Kidney (tissue), 13 donors: ENCODE measurements at regions not wholly inside any gene's neighbourhood (a gene's known extent, or its start where the extent isn't known, plus 50 kb on each side); places are given as distances from the start of the nearest gene placed in this dataset.

Source experiments
- DNase-seq, 5 donors: peaks; one replicate each; pipeline ENCODE4 v3.0.0-alpha.2; 2013 to 2020
- FAIRE-seq: peaks from 2 replicates; lab custom pipeline; 2012; peaks lifted over from hg19 to GRCh38; lab: Jason Lieb, UNC
- H3K27ac ChIP-seq, 2 donors: one replicate each; pipeline ENCODE4 v1.7.0; 2013; ENCODE audit warnings: low read depth in 2 of 2, low read length in 2 of 2, inconsistent platforms in 1 of 2
- H3K27me3 ChIP-seq: one replicate; pipeline ENCODE4 v1.7.1; 2013; ENCODE audit warnings: low read length, inconsistent platforms; ENCODE audit not compliant: control insufficient read depth, insufficient read depth
- H3K36me3 ChIP-seq, 3 donors: one replicate each; pipeline versions ENCODE4 v1.7.0 to v1.7.1; 2013; ENCODE audit warnings: low read length in 3 of 3, control low read depth in 1 of 3, inconsistent platforms in 1 of 3; ENCODE audit not compliant: insufficient read depth in 3 of 3, control insufficient read depth in 2 of 3
- H3K4me1 ChIP-seq, 3 donors: one replicate each; pipeline versions ENCODE4 v1.7.0 to v1.7.1; 2013; ENCODE audit warnings: low read length in 3 of 3, inconsistent platforms in 1 of 3, low read depth in 1 of 3; ENCODE audit not compliant: control insufficient read depth in 2 of 3, insufficient read depth in 2 of 3
- H3K4me3 ChIP-seq, 3 donors: one replicate each; pipeline versions ENCODE4 v1.7.0 to v1.8.1; 2013; ENCODE audit warnings: low read length in 3 of 3, control low read depth in 1 of 3, inconsistent platforms in 1 of 3
- H3K9ac ChIP-seq, 3 donors: one replicate each; pipeline versions ENCODE4 v1.7.0 to v1.7.1; 2013; ENCODE audit warnings: low read length in 3 of 3, control low read depth in 1 of 3, inconsistent platforms in 1 of 3
- H3K9me3 ChIP-seq, 3 donors: one replicate each; pipeline versions ENCODE4 v1.7.0 to v1.7.1; 2013; ENCODE audit warnings: low read length in 3 of 3, control low read depth in 1 of 3, inconsistent platforms in 1 of 3; ENCODE audit not compliant: control insufficient read depth in 2 of 3, insufficient read depth in 1 of 3
- intact Hi-C: fragments of 100-400 bp; cut with DNase I; formaldehyde crosslinking; loops from one replicate; pipeline ENCODE4 v1.11.1; 2022
- TF ChIP-seq, protein P1 (sequence below): IDR thresholded peaks from 3 replicates; pipeline ENCODE4 v1.5.1; 2012; ENCODE audit warnings: mild to moderate bottlenecking, moderate library complexity, borderline replicate concordance; ENCODE audit not compliant: insufficient read depth; ENCODE audit errors: extremely low read depth
- donor health status: control.
- donor health status: control.
- donor health status: control.
- donor health status: control.
- donor health status: control.
- donor health status: DM: yes; HTN: yes; CAD: no.
- donor health status: Normal renal cell carcinoma (clear cell type).

DNA sequence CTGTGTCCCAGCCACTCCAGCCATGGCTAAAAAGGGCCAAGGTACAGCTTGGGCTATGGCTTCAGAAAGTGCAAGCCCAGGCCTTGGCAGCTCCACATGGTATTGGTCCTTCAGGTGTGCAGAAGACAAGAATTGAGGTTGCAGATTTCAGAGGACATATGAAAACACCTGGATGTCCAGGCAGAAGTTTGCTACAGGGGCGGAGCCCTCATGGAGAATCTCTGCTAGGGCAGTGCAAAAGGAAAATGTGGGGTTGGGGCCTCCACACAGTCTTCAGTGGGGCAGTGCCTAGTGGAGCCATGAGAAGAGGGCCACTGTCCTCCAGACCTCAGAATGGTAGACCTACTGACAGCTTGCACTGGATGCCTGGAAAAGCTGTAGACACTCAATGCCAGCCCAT lies 1074.1 kb downstream of the JRKL start:
- TF ChIP-seq, protein P1, sequence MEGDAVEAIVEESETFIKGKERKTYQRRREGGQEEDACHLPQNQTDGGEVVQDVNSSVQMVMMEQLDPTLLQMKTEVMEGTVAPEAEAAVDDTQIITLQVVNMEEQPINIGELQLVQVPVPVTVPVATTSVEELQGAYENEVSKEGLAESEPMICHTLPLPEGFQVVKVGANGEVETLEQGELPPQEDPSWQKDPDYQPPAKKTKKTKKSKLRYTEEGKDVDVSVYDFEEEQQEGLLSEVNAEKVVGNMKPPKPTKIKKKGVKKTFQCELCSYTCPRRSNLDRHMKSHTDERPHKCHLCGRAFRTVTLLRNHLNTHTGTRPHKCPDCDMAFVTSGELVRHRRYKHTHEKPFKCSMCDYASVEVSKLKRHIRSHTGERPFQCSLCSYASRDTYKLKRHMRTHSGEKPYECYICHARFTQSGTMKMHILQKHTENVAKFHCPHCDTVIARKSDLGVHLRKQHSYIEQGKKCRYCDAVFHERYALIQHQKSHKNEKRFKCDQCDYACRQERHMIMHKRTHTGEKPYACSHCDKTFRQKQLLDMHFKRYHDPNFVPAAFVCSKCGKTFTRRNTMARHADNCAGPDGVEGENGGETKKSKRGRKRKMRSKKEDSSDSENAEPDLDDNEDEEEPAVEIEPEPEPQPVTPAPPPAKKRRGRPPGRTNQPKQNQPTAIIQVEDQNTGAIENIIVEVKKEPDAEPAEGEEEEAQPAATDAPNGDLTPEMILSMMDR, result no peak
- Histone ChIP-seq H3K9ac (no peak overlapping the region), H3K9me3 (peaks cover 0 to 3% (median 0%) of the 10 kb centered on the region in 3 donors), H3K27me3 (no peaks in the 10 kb centered on the region), H3K36me3 (no peaks in the 10 kb centered on the region), H3K4me3 (no peak overlapping the region), H3K27ac (no peak overlapping the region), H3K4me1 (no peaks in the 10 kb centered on the region)
- intact Hi-C loops, result no loop called here
- FAIRE-seq (no peak), DNase-seq (peak in 1 of 5 donors; percentile 19)

DNA sequence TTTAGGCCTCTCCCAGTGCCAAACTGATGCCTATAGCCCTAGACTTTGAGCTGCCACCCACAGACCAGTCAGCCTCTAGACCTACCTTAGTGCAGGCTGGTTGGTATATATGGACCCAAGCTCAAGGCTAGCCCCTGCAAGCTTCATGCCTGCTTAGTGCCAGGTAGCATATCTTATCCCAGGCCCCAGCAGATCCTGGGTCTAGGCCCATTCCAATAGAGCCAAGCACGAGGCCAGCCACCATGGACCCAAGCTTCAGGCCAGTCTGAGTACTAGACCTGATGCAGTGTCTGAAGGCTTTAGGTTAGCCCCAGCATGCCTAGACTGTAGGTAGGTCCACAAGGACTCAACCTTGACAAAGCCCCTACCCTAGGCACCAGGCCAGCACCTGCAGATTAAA lies 1081.7 kb downstream of the JRKL start:
- H3K9me3 ChIP-seq, result peaks cover 0 to 10% (median 5%) of the 10 kb centered on the region in 3 donors
- H3K27me3 ChIP-seq, result no peaks in the 10 kb centered on the region
- H3K9ac ChIP-seq, result no peak overlapping the region
- no peaks in the 10 kb centered on the region for H3K36me3 ChIP-seq
- intact Hi-C loops, result no loop called here
- FAIRE-seq (no peak), DNase-seq (no peak)
- no peak overlapping the region for H3K4me3 ChIP-seq
- H3K27ac ChIP-seq, result no peak overlapping the region
- no peaks in the 10 kb centered on the region for H3K4me1 ChIP-seq
- TF ChIP-seq, protein P1, result no peak

DNA sequence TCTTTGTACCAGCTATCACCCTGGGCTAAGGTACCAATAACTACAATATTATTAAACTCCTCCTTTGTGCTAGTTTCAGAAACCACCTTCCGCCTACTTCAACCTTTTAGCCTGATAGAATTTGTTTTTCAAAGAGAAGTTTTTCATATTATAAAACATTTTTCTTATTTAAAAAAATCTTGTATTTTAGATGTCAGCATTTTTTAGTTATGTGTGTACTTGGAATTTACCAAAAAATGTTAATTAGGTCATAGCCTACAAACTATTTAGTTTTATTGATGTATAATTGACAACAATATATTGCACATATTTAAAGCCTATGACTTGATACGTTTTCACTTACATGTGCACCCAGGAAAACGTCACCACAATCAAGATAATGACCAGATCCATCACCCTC lies 1097.6 kb downstream of the JRKL start:
- TF ChIP-seq, protein P1, result no peak
- no peak overlapping the region for H3K9ac ChIP-seq
- no peak overlapping the region for H3K4me3 ChIP-seq
- no peaks in the 10 kb centered on the region for H3K36me3 ChIP-seq
- H3K4me1 ChIP-seq, result no peaks in the 10 kb centered on the region
- no peaks in the 10 kb centered on the region for H3K27me3 ChIP-seq
- intact Hi-C loops, result no loop called here
- FAIRE-seq (no peak), DNase-seq (no peak)
- no peaks in the 10 kb centered on the region for H3K9me3 ChIP-seq
- no peak overlapping the region for H3K27ac ChIP-seq

DNA sequence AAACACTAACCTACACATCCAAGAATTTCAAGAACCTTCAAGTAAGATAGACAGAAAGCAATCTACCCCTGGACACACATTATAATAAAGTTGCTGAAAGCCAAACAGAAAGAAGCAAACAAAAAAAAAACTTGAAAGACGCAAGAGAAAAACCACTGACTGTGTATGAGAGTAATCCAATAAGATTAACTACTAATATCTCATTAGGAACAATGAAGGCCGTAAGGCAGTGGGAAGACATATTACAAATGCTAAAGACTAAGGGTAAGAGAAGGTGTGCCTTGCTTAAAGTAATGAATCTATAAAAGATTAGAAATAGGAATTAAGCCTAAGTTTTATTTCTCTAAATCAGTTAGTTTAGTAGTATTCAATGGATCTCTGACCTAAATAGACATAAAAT lies 1109.1 kb downstream of the JRKL start:
- no peaks in the 10 kb centered on the region for H3K4me1 ChIP-seq
- no peaks in the 10 kb centered on the region for H3K36me3 ChIP-seq
- no peaks in the 10 kb centered on the region for H3K27me3 ChIP-seq
- DNase-seq (no peak), FAIRE-seq (no peak)
- no peak overlapping the region for H3K9ac ChIP-seq
- H3K27ac ChIP-seq, result no peak overlapping the region
- intact Hi-C loops, result no loop called here
- TF ChIP-seq, protein P1, result no peak
- peaks cover 0 to 2% (median 0%) of the 10 kb centered on the region in 3 donors for H3K9me3 ChIP-seq
- no peak overlapping the region for H3K4me3 ChIP-seq
